ENCODE measurements at regions not wholly inside any gene's neighbourhood (a gene's known extent, or its start where the extent isn't known, plus 50 kb on each side); places are given as distances from the start of the nearest gene placed in this dataset.
"Not testable (repeated sequence)": the region's sequence is repeated elsewhere in the genome, so short reads cannot be mapped to it uniquely, and the experiment has no call there.

- Mint-ChIP-seq H3K27me3 (no peaks in the 10 kb centered on the region), H3K4me3 (no peak overlapping the region), H3K4me1 (ENCODE audit: low read depth) (no peaks in the 10 kb centered on the region), H3K27ac (no peak overlapping the region), H3K36me3 (no peaks in the 10 kb centered on the region), H3K9me3 (no peaks in the 10 kb centered on the region)
- CTCF ChIA-PET, result no interaction called here
- intact Hi-C loops (cut with micrococcal nuclease), result no loop called here
- DNase-seq, result no peak
- POLR2A ChIA-PET, result no interaction called here
Measured at GRCh38 chr11:87736928-87737327, 438.3 kb downstream of the RAB38 start.

DNA sequence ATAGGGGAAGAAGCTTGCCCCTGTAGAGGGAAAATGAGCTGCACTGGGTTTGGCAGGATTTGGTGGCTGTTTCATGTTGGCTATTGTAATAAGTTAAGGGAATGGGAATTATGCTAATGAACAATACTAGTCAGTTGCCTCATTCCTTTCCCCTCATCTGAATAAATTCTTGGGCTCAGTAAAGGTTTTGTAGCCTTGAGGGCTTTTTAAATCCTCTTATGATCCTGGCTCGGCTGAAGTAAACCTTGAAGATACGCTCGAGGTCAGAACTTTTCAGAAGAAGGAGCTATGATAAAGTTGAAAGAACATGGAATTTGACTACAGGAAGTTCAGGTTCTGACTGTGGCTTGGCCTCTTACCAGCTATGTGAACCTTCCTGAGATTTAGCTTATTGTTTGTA lies 448.7 kb downstream of the RAB38 start:
- no peaks in the 10 kb centered on the region for H3K4me1 Mint-ChIP-seq (ENCODE audit: low read depth)
- DNase-seq, result no peak
- no peaks in the 10 kb centered on the region for H3K36me3 Mint-ChIP-seq
- CTCF ChIA-PET, result no interaction called here
- intact Hi-C loops (cut with micrococcal nuclease), result no loop called here
- no peak overlapping the region for H3K27ac Mint-ChIP-seq
- POLR2A ChIA-PET, result no interaction called here
- peaks cover 2% of the 10 kb centered on the region for H3K9me3 Mint-ChIP-seq
- no peak overlapping the region for H3K4me3 Mint-ChIP-seq
- H3K27me3 Mint-ChIP-seq, result no peaks in the 10 kb centered on the region

- Mint-ChIP-seq H3K27ac (no peak overlapping the region), H3K9me3 (no peaks in the 10 kb centered on the region), H3K4me1 (ENCODE audit: low read depth) (no peaks in the 10 kb centered on the region), H3K4me3 (no peak overlapping the region), H3K36me3 (no peaks in the 10 kb centered on the region), H3K27me3 (no peaks in the 10 kb centered on the region)
- no peak for DNase-seq
- ChIA-PET POLR2A (no interaction called here), CTCF (no interaction called here)
- intact Hi-C loops (cut with micrococcal nuclease), result no loop called here
Measured at GRCh38 chr11:87724358-87724757, 450.9 kb downstream of the RAB38 start.

- POLR2A ChIA-PET, result no interaction called here
- intact Hi-C loops (cut with micrococcal nuclease), result no loop called here
- CTCF ChIA-PET, result interaction anchor here (0.6 kb wide), 2 partner anchors 501 to 830 kb away, joined by 3 to 4 read pairs; no protein-coding TSS in a partner anchor
- Mint-ChIP-seq H3K9me3 (no peaks in the 10 kb centered on the region), H3K27ac (no peak overlapping the region), H3K36me3 (no peaks in the 10 kb centered on the region), H3K4me3 (no peak overlapping the region), H3K4me1 (ENCODE audit: low read depth) (no peaks in the 10 kb centered on the region), H3K27me3 (no peaks in the 10 kb centered on the region)
- DNase-seq, result no peak
Measured at GRCh38 chr11:87722756-87723565, 452.3 kb downstream of the RAB38 start.

DNA sequence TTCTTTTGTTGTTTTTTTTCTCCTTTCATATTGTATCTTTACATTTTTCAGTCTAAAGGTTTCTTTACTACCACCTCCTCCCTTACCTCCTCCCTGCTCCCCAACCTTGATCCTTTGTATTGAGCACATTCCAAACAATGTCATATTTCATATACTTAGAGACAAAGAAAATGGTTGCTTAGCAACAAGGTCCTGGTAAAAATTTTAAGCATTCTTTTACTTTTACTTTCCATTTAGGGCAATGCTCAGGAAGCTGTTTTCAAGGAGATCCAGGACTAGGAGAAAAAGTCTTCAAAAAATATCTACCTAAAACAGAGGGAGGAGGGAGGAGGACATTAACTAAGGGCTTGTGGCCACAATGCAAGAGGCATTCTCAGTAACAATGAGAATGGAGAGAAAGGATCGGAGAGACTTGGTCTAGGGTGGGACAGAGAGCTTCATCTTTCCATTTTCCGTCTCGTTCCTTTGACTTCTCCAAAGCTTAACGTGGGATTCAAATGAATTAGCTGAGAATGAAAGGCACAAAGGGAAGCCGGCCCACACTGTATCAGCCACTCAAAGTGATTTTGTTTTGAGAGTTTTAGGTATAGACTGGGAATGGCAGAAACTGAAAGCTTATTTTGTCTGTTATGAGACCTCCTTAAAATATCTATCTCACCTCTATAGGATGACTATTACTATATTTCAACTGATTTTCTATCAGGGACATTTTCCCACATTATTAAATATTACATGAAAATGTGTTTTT lies 455.7 kb downstream of the RAB38 start:
- ChIA-PET POLR2A (no interaction called here), CTCF (no interaction called here)
- H3K4me3 Mint-ChIP-seq, result no peak overlapping the region
- no peak for DNase-seq
- no peaks in the 10 kb centered on the region for H3K27me3 Mint-ChIP-seq
- no peaks in the 10 kb centered on the region for H3K4me1 Mint-ChIP-seq (ENCODE audit: low read depth)
- no peak overlapping the region for H3K27ac Mint-ChIP-seq
- no peaks in the 10 kb centered on the region for H3K36me3 Mint-ChIP-seq
- H3K9me3 Mint-ChIP-seq, result no peaks in the 10 kb centered on the region
- intact Hi-C loops (cut with micrococcal nuclease), result no loop called here

DNA sequence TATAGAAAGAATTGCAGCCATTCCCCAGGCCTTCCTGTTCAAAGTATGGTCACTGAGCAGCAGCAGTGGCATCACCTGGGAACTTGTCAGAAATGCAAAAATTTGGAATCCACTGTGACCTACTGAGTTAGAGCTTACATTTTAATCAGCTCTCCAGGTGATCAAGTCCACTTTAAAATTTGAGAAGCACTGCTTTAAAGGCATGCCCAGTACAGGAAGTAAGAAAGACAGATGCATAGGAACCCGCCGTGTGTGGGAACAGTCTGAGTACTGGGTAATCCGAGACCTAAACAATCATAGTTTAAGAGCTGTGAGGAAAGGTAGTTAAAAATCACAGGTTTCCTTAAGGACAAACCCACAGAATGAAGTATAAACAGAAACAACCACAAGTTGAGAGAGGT lies 462.4 kb downstream of the RAB38 start:
- Mint-ChIP-seq H3K27ac (no peak overlapping the region), H3K4me3 (no peak overlapping the region), H3K4me1 (ENCODE audit: low read depth) (no peaks in the 10 kb centered on the region), H3K36me3 (no peaks in the 10 kb centered on the region), H3K27me3 (no peaks in the 10 kb centered on the region), H3K9me3 (no peaks in the 10 kb centered on the region)
- CTCF ChIA-PET, result no interaction called here
- intact Hi-C loops (cut with micrococcal nuclease), result no loop called here
- no peak for DNase-seq
- POLR2A ChIA-PET, result no interaction called here

DNA sequence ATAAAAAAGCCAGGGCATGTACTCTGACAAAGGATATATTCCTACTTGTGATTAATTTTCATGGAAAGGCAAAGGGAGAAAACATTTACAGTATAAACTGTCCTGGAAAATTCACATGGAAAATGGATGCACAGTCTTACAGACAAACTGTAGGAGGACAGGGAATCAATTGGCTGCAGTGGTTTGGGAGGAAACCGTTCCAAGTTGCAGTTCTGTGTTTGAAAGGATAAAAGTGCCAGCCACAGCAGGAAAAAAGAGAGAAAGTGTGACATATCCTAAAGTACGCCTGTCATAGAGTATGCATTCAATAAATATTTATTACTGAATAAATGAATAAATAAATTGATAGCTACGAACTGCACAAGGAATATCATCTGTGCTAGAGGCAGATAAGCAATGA lies 462.9 kb downstream of the RAB38 start:
- Mint-ChIP-seq H3K36me3 (no peaks in the 10 kb centered on the region), H3K4me3 (no peak overlapping the region), H3K27me3 (no peaks in the 10 kb centered on the region), H3K4me1 (ENCODE audit: low read depth) (no peaks in the 10 kb centered on the region), H3K27ac (no peak overlapping the region), H3K9me3 (no peaks in the 10 kb centered on the region)
- no peak for DNase-seq
- intact Hi-C loops (cut with micrococcal nuclease), result no loop called here
- ChIA-PET CTCF (no interaction called here), POLR2A (no interaction called here)

GRCh38 chr11:87703589-87703988 lies 471.7 kb downstream of the RAB38 start:
- H3K4me1 Mint-ChIP-seq (ENCODE audit: low read depth); H3K36me3 Mint-ChIP-seq; H3K27ac Mint-ChIP-seq; CTCF ChIA-PET; intact Hi-C loops (cut with micrococcal nuclease); H3K4me3 Mint-ChIP-seq; H3K27me3 Mint-ChIP-seq; POLR2A ChIA-PET; DNase-seq: not testable (repeated sequence)
- H3K9me3 Mint-ChIP-seq, result peaks cover 16% of the 10 kb centered on the region

- intact Hi-C loops (cut with micrococcal nuclease), result no loop called here
- Mint-ChIP-seq H3K4me3 (no peak overlapping the region), H3K9me3 (no peaks in the 10 kb centered on the region), H3K27me3 (no peaks in the 10 kb centered on the region), H3K27ac (no peak overlapping the region), H3K36me3 (no peaks in the 10 kb centered on the region), H3K4me1 (ENCODE audit: low read depth) (no peaks in the 10 kb centered on the region)
- ChIA-PET POLR2A (no interaction called here), CTCF (no interaction called here)
- no peak for DNase-seq
Measured at GRCh38 chr11:87675993-87676392, 499.2 kb downstream of the RAB38 start.

DNA sequence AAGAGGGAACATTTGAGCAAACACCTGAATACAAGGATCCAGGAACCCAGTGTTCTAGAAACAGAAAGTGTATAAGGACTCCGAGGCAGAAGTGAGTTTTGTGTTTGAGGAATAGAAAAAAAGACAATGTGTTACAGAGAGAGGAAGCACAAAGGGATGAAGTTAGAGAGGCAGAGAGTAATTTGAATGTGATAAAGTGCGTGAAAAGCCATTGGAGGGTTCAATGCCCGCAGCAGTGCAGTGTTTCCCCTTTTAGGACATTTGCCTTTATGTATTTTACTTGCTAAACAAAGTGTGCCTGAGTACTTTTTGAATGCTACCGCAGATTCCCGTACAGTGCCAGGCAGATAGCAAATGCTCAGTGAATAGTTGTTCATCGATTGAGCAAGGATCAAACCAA lies 508.5 kb downstream of the RAB38 start:
- H3K9me3 Mint-ChIP-seq, result no peaks in the 10 kb centered on the region
- CTCF ChIA-PET, result no interaction called here
- no peaks in the 10 kb centered on the region for H3K27me3 Mint-ChIP-seq
- no peak overlapping the region for H3K27ac Mint-ChIP-seq
- POLR2A ChIA-PET, result no interaction called here
- intact Hi-C loops (cut with micrococcal nuclease), result no loop called here
- no peaks in the 10 kb centered on the region for H3K36me3 Mint-ChIP-seq
- H3K4me1 Mint-ChIP-seq (ENCODE audit: low read depth), result no peaks in the 10 kb centered on the region
- H3K4me3 Mint-ChIP-seq, result no peak overlapping the region
- no peak for DNase-seq

GRCh38 chr11:87662287-87662686 lies 513.0 kb downstream of the RAB38 start:
- Mint-ChIP-seq H3K4me1 (ENCODE audit: low read depth) (no peaks in the 10 kb centered on the region), H3K27ac (no peak overlapping the region), H3K36me3 (no peaks in the 10 kb centered on the region), H3K4me3 (no peak overlapping the region), H3K27me3 (no peaks in the 10 kb centered on the region), H3K9me3 (no peaks in the 10 kb centered on the region)
- POLR2A ChIA-PET, result no interaction called here
- no peak for DNase-seq
- CTCF ChIA-PET, result no interaction called here
- intact Hi-C loops (cut with micrococcal nuclease), result no loop called here

- H3K4me1 Mint-ChIP-seq (ENCODE audit: low read depth), result no peaks in the 10 kb centered on the region
- intact Hi-C loops (cut with micrococcal nuclease), result no loop called here
- no peak overlapping the region for H3K4me3 Mint-ChIP-seq
- no peaks in the 10 kb centered on the region for H3K36me3 Mint-ChIP-seq
- ChIA-PET CTCF (no interaction called here), POLR2A (no interaction called here)
- H3K9me3 Mint-ChIP-seq, result no peaks in the 10 kb centered on the region
- H3K27me3 Mint-ChIP-seq, result no peaks in the 10 kb centered on the region
- no peak overlapping the region for H3K27ac Mint-ChIP-seq
- DNase-seq, result no peak
Measured at GRCh38 chr11:87660926-87661660, 514.1 kb downstream of the RAB38 start.

DNA sequence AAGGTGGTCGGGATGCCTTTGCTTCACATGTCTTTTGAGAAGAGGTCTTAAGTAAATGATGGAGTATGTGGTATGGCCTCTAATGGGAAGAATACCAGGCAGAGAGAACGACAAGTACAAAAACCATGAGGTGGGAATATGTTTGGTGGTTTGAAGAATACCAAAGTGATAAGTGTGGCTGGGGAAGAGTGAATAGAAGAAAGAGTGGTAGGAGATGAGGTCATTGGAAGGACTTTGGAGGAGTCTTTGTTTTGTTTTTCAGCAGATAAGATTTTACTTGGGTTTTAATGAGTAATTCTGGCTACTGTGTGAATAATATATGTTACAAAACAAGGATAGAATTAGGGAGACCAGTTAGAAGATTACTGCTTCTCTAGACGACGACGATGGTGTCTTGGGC lies 515.4 kb downstream of the RAB38 start:
- no peaks in the 10 kb centered on the region for H3K9me3 Mint-ChIP-seq
- POLR2A ChIA-PET, result no interaction called here
- H3K36me3 Mint-ChIP-seq, result no peaks in the 10 kb centered on the region
- no peaks in the 10 kb centered on the region for H3K4me1 Mint-ChIP-seq (ENCODE audit: low read depth)
- no peak overlapping the region for H3K27ac Mint-ChIP-seq
- DNase-seq, result no peak
- CTCF ChIA-PET, result no interaction called here
- H3K27me3 Mint-ChIP-seq, result no peaks in the 10 kb centered on the region
- no peak overlapping the region for H3K4me3 Mint-ChIP-seq
- intact Hi-C loops (cut with micrococcal nuclease), result no loop called here
